PC-9 (cell line): ENCODE measurements at regions not wholly inside any gene's neighbourhood (a gene's known extent, or its start where the extent isn't known, plus 50 kb on each side); places are given as distances from the start of the nearest gene placed in this dataset.

ENCODE experiments used
- EZH2 ChIP-seq: fragments of 200-600 bp; sonication (generic); IDR thresholded peaks from 2 replicates; pipeline ENCODE4 v1.8.0; 2017; ENCODE audit warnings: antibody characterized with exemption, low read depth
- TF ChIP-seq, protein P1 (sequence below): fragments of 200-600 bp; sonication (generic); conservative IDR thresholded peaks from 2 replicates; pipeline ENCODE4 v1.6.1; 2017; ENCODE audit warnings: mixed run types, antibody characterized with exemption, mild to moderate bottlenecking, moderate library complexity

DNA sequence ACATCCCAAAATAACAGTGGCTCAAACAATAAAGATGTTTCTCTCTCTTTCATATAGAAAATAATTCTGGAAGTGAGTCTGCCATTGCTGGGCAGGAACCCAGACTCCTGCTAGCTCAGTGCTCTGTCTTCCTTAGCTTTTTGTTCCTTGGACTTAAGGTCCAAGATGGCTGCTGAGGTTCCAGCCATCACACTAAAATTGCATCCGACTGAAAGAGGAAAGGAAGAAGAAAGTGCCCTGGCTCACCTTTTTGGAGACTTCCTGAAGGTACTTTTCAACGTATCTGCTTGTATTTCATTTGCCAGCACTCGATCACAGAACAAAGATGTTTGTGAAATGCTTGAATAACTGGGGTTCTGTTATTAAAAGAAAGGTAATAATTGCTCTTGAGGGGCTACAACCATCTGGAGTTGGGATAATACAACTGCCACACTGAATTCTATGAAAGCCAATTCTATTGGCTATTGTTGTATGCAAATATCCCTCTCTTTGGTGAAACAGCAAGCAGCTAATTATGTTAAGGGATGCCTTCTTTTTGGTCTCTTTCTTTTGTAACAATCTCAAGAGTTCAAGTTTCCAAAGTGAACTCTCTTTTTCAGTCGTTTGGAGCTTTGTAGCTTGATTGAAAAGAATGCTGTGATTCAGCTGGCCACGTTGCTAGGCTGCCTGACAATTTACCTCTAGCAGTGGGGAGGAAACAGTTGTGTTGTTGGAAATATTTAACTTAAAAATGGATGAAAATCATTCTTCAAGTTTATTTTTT is 83.9 kb downstream of the BAMBI start:
- TF ChIP-seq, protein P1, sequence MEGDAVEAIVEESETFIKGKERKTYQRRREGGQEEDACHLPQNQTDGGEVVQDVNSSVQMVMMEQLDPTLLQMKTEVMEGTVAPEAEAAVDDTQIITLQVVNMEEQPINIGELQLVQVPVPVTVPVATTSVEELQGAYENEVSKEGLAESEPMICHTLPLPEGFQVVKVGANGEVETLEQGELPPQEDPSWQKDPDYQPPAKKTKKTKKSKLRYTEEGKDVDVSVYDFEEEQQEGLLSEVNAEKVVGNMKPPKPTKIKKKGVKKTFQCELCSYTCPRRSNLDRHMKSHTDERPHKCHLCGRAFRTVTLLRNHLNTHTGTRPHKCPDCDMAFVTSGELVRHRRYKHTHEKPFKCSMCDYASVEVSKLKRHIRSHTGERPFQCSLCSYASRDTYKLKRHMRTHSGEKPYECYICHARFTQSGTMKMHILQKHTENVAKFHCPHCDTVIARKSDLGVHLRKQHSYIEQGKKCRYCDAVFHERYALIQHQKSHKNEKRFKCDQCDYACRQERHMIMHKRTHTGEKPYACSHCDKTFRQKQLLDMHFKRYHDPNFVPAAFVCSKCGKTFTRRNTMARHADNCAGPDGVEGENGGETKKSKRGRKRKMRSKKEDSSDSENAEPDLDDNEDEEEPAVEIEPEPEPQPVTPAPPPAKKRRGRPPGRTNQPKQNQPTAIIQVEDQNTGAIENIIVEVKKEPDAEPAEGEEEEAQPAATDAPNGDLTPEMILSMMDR, result no peak
- TF ChIP-seq EZH2, result no peak
